GM12878 (cell line): ENCODE measurements at regions not wholly inside any gene's neighbourhood (a gene's known extent, or its start where the extent isn't known, plus 50 kb on each side); places are given as distances from the start of the nearest gene placed in this dataset.

ENCODE experiments used
- ATAC-seq: fragments of 200-7000 bp; cut with Tn5 transposase; 3 replicates; pipeline ENCODE4 v1.9.1; 2020; ENCODE audit warnings: mild to moderate bottlenecking, moderate library complexity
- BruUV-seq: library from RNA; stranded (reverse); fragments of 400-500 nt; replicated peaks from 2 replicates; lab custom pipeline; 2021; lab: Mats Ljungman, UMichigan
- CTCF ChIA-PET: fragments of 300-600 bp; sonication (Branson Sonifier 250); formaldehyde crosslinking; extraction: SDS; loops from one replicate; lab custom pipeline; 2021; ENCODE audit warnings: inconsistent platforms; lab: Yijun Ruan, JAX
- POLR2A ChIA-PET: fragments of 350-600 bp; formaldehyde crosslinking; extraction: SDS; loops from one replicate; lab custom pipeline; 2021; ENCODE audit warnings: inconsistent platforms; lab: Charles Lee
- RAD21 ChIA-PET: fragments of 300-600 bp; sonication (Branson Sonifier 250); formaldehyde crosslinking; loops from one replicate; lab custom pipeline; 2023; ENCODE audit warnings: antibody characterized with exemption; ENCODE audit not compliant: unreplicated experiment; lab: Charles Lee
- SMC1A ChIA-PET: fragments of 300-600 bp; sonication (Branson Sonifier 250); formaldehyde crosslinking; loops from one replicate; lab custom pipeline; 2023; ENCODE audit not compliant: unreplicated experiment, uncharacterized antibody; lab: Charles Lee
- DNase-seq: peaks from one replicate; pipeline ENCODE4 v3.0.0-alpha.2; 2011; ENCODE audit warnings: low read depth, low spot score
- FAIRE-seq: peaks from 3 replicates; lab custom pipeline; 2011; peaks lifted over from hg19 to GRCh38; lab: Jason Lieb, UNC
- H2AFZ ChIP-seq: 2 replicates; pipeline ENCODE4 v1.6.0; 2011; ENCODE audit warnings: low read depth, low read length, control low read depth; ENCODE audit not compliant: control insufficient read depth
- H3K27ac ChIP-seq: 2 replicates; pipeline ENCODE4 v1.5.1; 2011; ENCODE audit warnings: control low read depth; ENCODE audit not compliant: control insufficient read depth, insufficient read depth
- H3K27me3 ChIP-seq, 2 experiments: replicated peaks in 1 of 2; 2 replicates each; pipeline versions ENCODE4 v1.6.0 to v1.6.1; 2011; ENCODE audit warnings: low read length in 1 of 2; ENCODE audit not compliant: control insufficient read depth in 2 of 2, insufficient read depth in 2 of 2
- H3K36me3 ChIP-seq, 2 experiments: 2 replicates each; pipeline ENCODE4 v1.5.1; 2011; ENCODE audit warnings: low read length in 1 of 2; ENCODE audit not compliant: control insufficient read depth in 2 of 2, insufficient read depth in 2 of 2
- H3K4me1 ChIP-seq: 2 replicates; pipeline ENCODE4 v1.6.1; 2011; ENCODE audit warnings: mild to moderate bottlenecking, low read length, moderate library complexity, mixed read lengths; ENCODE audit not compliant: control insufficient read depth, insufficient read depth
- H3K4me2 ChIP-seq: 2 replicates; pipeline ENCODE4 v1.6.0; 2011; ENCODE audit warnings: control low read depth; ENCODE audit not compliant: control insufficient read depth, insufficient read depth
- H3K4me3 ChIP-seq: fragments of 200-600 bp; sonication (generic); 2 replicates; pipeline ENCODE4 v1.5.1; 2016
- H3K79me2 ChIP-seq: 2 replicates; pipeline ENCODE4 v1.6.0; 2011; ENCODE audit warnings: low read length; ENCODE audit not compliant: control insufficient read depth, insufficient read depth
- H3K9ac ChIP-seq: 2 replicates; pipeline ENCODE4 v1.8.0; 2011; ENCODE audit warnings: low read length, control low read depth, mixed read lengths; ENCODE audit not compliant: control insufficient read depth, insufficient read depth
- H3K9me3 ChIP-seq: replicated peaks from 3 replicates; pipeline ENCODE4 v1.5.1; 2011; ENCODE audit warnings: mild to moderate bottlenecking, low read length; ENCODE audit not compliant: control insufficient read depth, insufficient read depth
- H4K20me1 ChIP-seq: 2 replicates; pipeline ENCODE4 v1.6.0; 2011; ENCODE audit not compliant: control insufficient read depth, insufficient read depth
- CTCF ChIP-seq, 3 experiments: IDR thresholded peaks in 2 of 3; conservative IDR thresholded peaks in 1 of 3; 2 replicates each; pipeline ENCODE4 v1.5.1; 2011; ENCODE audit warnings: low read depth in 3 of 3, low read length in 3 of 3, mild to moderate bottlenecking in 3 of 3, control low read depth in 2 of 3, moderate library complexity in 2 of 3, inconsistent platforms in 1 of 3, mixed read lengths in 1 of 3; ENCODE audit not compliant: control insufficient read depth in 2 of 3, insufficient read depth in 1 of 3; ENCODE audit errors: extremely low read depth in 1 of 3
- ETV6 ChIP-seq, 2 experiments: fragments of 450-650 bp in 1 of 2; IDR thresholded peaks in 1 of 2; conservative IDR thresholded peaks in 1 of 2; 2 replicates each; pipeline ENCODE4 v1.6.1; 2014; ENCODE audit warnings: antibody characterized with exemption in 1 of 2, borderline replicate concordance in 1 of 2, low read depth in 1 of 2, mild to moderate bottlenecking in 1 of 2, moderate library complexity in 1 of 2
- FOXK2 ChIP-seq: fragments of 450-650 bp; IDR thresholded peaks from 2 replicates; pipeline ENCODE4 v1.6.1; 2017; ENCODE audit warnings: mild to moderate bottlenecking, moderate library complexity
- MEF2A ChIP-seq: IDR thresholded peaks from 2 replicates; pipeline ENCODE4 v1.6.1; 2011; ENCODE audit warnings: low read depth, mild to moderate bottlenecking, low read length, moderate library complexity; ENCODE audit not compliant: insufficient read depth
- MYC ChIP-seq: IDR thresholded peaks from 2 replicates; pipeline ENCODE4 v1.6.1; 2011; ENCODE audit warnings: mild to moderate bottlenecking, low read length, moderate library complexity, inconsistent platforms; ENCODE audit not compliant: insufficient read depth, insufficient replicate concordance, insufficient read length, severe bottlenecking
- RUNX3 ChIP-seq: IDR thresholded peaks from 2 replicates; pipeline ENCODE4 v1.6.1; 2012; ENCODE audit warnings: low read length, inconsistent platforms
- WGBS: methylation state at CpG from one replicate; pipeline ENCODE4 v1.1.6; 2016; ENCODE audit warnings: low lambda C conversion rate; ENCODE audit not compliant: insufficient replicate concordance, insufficient coverage; ENCODE audit errors: missing lambda C conversion rate; 5-methylcytosine and 5-hydroxymethylcytosine counted together
- in situ Hi-C: fragments of 300-500 bp; cut with MboI; formaldehyde crosslinking; loops from 9 replicates; pipeline ENCODE4 v1.14.3; 2018; ENCODE audit warnings: mixed read lengths
- intact Hi-C: fragments of 100-400 bp; cut with micrococcal nuclease; formaldehyde crosslinking; loops from one replicate; pipeline ENCODE4 v1.14.2; 2022; ENCODE audit not compliant: unreplicated experiment
- TF ChIP-seq, protein P1 (sequence below): IDR thresholded peaks from 2 replicates; pipeline ENCODE4 v1.6.1; 2012; ENCODE audit warnings: mild to moderate bottlenecking, low read depth, low read length

- Histone ChIP-seq H3K9ac (no peak overlapping the region), H3K27me3 (no peaks in the 10 kb centered on the region), H3K79me2 (no peaks in the 10 kb centered on the region), H3K4me3 (no peak overlapping the region), H3K9me3 (no peaks in the 10 kb centered on the region), H4K20me1 (no peaks in the 10 kb centered on the region), H3K27ac (no peak overlapping the region), H3K4me1 (no peaks in the 10 kb centered on the region), H2AFZ (no peak overlapping the region), H3K36me3 (no peaks in the 10 kb centered on the region), H3K4me2 (no peak overlapping the region)
- in situ Hi-C loops = no loop called here
- intact Hi-C loops = no loop called here
- POLR2A ChIA-PET = no interaction called here
- no peak for DNase-seq
- RAD21 ChIA-PET = no interaction called here
- WGBS = 8% methylated on average over 2 of the region's 2 CpGs
- FAIRE-seq = no peak
- SMC1A ChIA-PET = no interaction called here
- CTCF ChIA-PET = no interaction called here
- ATAC-seq = no peak
- BruUV-seq = no TSS peak
- TF ChIP-seq RUNX3 (no peak), MYC (no peak)
- TF ChIP-seq, protein P1, sequence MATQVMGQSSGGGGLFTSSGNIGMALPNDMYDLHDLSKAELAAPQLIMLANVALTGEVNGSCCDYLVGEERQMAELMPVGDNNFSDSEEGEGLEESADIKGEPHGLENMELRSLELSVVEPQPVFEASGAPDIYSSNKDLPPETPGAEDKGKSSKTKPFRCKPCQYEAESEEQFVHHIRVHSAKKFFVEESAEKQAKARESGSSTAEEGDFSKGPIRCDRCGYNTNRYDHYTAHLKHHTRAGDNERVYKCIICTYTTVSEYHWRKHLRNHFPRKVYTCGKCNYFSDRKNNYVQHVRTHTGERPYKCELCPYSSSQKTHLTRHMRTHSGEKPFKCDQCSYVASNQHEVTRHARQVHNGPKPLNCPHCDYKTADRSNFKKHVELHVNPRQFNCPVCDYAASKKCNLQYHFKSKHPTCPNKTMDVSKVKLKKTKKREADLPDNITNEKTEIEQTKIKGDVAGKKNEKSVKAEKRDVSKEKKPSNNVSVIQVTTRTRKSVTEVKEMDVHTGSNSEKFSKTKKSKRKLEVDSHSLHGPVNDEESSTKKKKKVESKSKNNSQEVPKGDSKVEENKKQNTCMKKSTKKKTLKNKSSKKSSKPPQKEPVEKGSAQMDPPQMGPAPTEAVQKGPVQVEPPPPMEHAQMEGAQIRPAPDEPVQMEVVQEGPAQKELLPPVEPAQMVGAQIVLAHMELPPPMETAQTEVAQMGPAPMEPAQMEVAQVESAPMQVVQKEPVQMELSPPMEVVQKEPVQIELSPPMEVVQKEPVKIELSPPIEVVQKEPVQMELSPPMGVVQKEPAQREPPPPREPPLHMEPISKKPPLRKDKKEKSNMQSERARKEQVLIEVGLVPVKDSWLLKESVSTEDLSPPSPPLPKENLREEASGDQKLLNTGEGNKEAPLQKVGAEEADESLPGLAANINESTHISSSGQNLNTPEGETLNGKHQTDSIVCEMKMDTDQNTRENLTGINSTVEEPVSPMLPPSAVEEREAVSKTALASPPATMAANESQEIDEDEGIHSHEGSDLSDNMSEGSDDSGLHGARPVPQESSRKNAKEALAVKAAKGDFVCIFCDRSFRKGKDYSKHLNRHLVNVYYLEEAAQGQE = no peak
Observed at GRCh38 chr4:14035076-14035475, 407.6 kb upstream of the BOD1L1 start.

- Histone ChIP-seq H3K36me3 (no peaks in the 10 kb centered on the region), H3K4me2 (no peak overlapping the region), H3K9me3 (no peaks in the 10 kb centered on the region), H3K4me3 (no peak overlapping the region), H2AFZ (no peak overlapping the region), H3K4me1 (no peaks in the 10 kb centered on the region), H3K27me3 (no peaks in the 10 kb centered on the region), H3K79me2 (no peaks in the 10 kb centered on the region), H4K20me1 (no peaks in the 10 kb centered on the region), H3K9ac (no peak overlapping the region), H3K27ac (no peak overlapping the region)
- ChIA-PET SMC1A (interaction anchor here (1.0 kb wide), 1 partner anchor 65 kb away, joined by 3 read pairs; no protein-coding TSS in a partner anchor), POLR2A (no interaction called here), RAD21 (no interaction called here), CTCF (no interaction called here)
- in situ Hi-C loops = no loop called here
- intact Hi-C loops = no loop called here
- FAIRE-seq (no peak), ATAC-seq (no peak), DNase-seq (no peak)
- BruUV-seq = no TSS peak
- no peak for TF ChIP-seq CTCF (IDR thresholded peaks at IDR 0.05 in 2 of 3, conservative IDR thresholded peaks at IDR 0.05 in 1 of 3; ENCODE audit: control insufficient read depth in 2 of 3, extremely low read depth in 1 of 3, insufficient read depth in 1 of 3, low read depth in 3 of 3, low read length in 3 of 3)
- TF ChIP-seq ETV6 (conservative IDR thresholded peaks at IDR 0.05 in 1 of 2, IDR thresholded peaks at IDR 0.05 in 1 of 2; ENCODE audit: borderline replicate concordance in 1 of 2, low read depth in 1 of 2) = no peak
- TF ChIP-seq FOXK2 = no peak
- TF ChIP-seq MEF2A = no peak
Observed at GRCh38 chr4:14043203-14043602, 415.7 kb upstream of the BOD1L1 start.
